ENCODE measurements at regions not wholly inside any gene's neighbourhood (a gene's known extent, or its start where the extent isn't known, plus 50 kb on each side); places are given as distances from the start of the nearest gene placed in this dataset.
A peak's percentile ranks its signal among the peaks of the same experiment; 100 is the strongest.

GRCh38 chr6:148608199-148608951, 138.5 kb upstream of the UST start:
- CTCF ChIA-PET (ENCODE audit: partially characterized antibody), result interaction anchor here (0.7 to 2.4 kb wide), 15 partner anchors 8 to 418 kb away, joined by 3 to 11 read pairs (median 5); no protein-coding TSS in a partner anchor
- Histone ChIP-seq H3K27ac (ENCODE audit: low read depth, low read length) (no peak overlapping the region), H2AFZ (ENCODE audit: low read length) (no peak overlapping the region), H3K79me2 (ENCODE audit: control insufficient read depth in 1 of 2, insufficient read depth in 2 of 2, low read length in 2 of 2) (no peaks in the 10 kb centered on the region), H2BK20ac (ENCODE audit: low read length) (no peak overlapping the region), H3K27me3 (replicated peaks in 1 of 4; ENCODE audit: control insufficient read depth in 3 of 4, extremely low read depth in 1 of 4, insufficient read depth in 3 of 4, low read length in 3 of 4) (no peaks in the 10 kb centered on the region), H3K18ac (ENCODE audit: extremely low read depth, low read length) (no peak overlapping the region), H4K5ac (ENCODE audit: insufficient read length, low read depth, low read length) (no peak overlapping the region), H4K8ac (ENCODE audit: extremely low read depth, insufficient read depth, low read length) (no peak overlapping the region), H3K79me1 (ENCODE audit: low read depth, low read length) (no peaks in the 10 kb centered on the region), H2AK5ac (ENCODE audit: low read depth, low read length) (no peak overlapping the region), H2BK12ac (ENCODE audit: low read depth, low read length) (no peak overlapping the region), H3K4me3 (ENCODE audit: extremely low read depth in 1 of 4, insufficient read depth in 2 of 4, low read depth in 3 of 4, low read length in 4 of 4) (no peak overlapping the region), H3K23ac (ENCODE audit: insufficient read length) (no peak overlapping the region), H3K4ac (replicated peaks; ENCODE audit: insufficient read length, low read depth, low read length) (no peak overlapping the region), H4K20me1 (replicated peaks in 1 of 2; ENCODE audit: control insufficient read depth in 1 of 2, insufficient read depth in 2 of 2, low read length in 2 of 2) (no peaks in the 10 kb centered on the region), H3K4me1 (replicated peaks in 1 of 4; ENCODE audit: control insufficient read depth in 3 of 4, insufficient read depth in 4 of 4, low read length in 3 of 4) (no peaks in the 10 kb centered on the region), H3K36me3 (ENCODE audit: control insufficient read depth in 2 of 4, insufficient read depth in 4 of 4, low read length in 3 of 4) (no peaks in the 10 kb centered on the region), H3K14ac (ENCODE audit: insufficient read length) (no peak overlapping the region), H4K91ac (replicated peaks; ENCODE audit: insufficient read length, low read length) (no peak overlapping the region), H2BK5ac (ENCODE audit: low read depth, low read length) (no peak overlapping the region), H3K4me2 (ENCODE audit: insufficient read depth in 1 of 2, low read depth in 2 of 2, low read length in 2 of 2) (no peak overlapping the region), H3K9ac (replicated peaks in 1 of 4; ENCODE audit: extremely low read depth in 1 of 4, low read depth in 3 of 4, low read length in 3 of 4) (no peak overlapping the region), H2BK15ac (ENCODE audit: low read length) (no peak overlapping the region), H2BK120ac (replicated peaks; ENCODE audit: low read depth, low read length) (no peak overlapping the region), H3K9me3 (ENCODE audit: insufficient read depth in 2 of 2, low read depth in 1 of 2, low read length in 1 of 2) (no peaks in the 10 kb centered on the region), H3K23me2 (ENCODE audit: low read depth, low read length) (no peaks in the 10 kb centered on the region), H3K56ac (replicated peaks; ENCODE audit: insufficient read length, low read depth, low read length) (no peak overlapping the region)
- 86% methylated on average over 10 of the region's 10 CpGs; no CpG with 5 or more reads in 1 of the 2 experiments for WGBS, 2 experiments (ENCODE audit: extremely low coverage in 1 of 2, insufficient coverage in 1 of 2, insufficient read length in 1 of 2, insufficient replicate concordance in 2 of 2, low coverage in 1 of 2, low lambda C conversion rate in 2 of 2, missing lambda C conversion rate in 1 of 2)
- no peak for TF ChIP-seq POU5F1 (IDR thresholded peaks at IDR 0.05; ENCODE audit: low read depth, low read length)
- peak; percentile 54 to 73 for TF ChIP-seq RAD21 (IDR thresholded peaks at IDR 0.05 in 1 of 2, conservative IDR thresholded peaks at IDR 0.05 in 1 of 2; ENCODE audit: low read depth in 2 of 2, low read length in 2 of 2)
- TF ChIP-seq CTCF (IDR thresholded peaks at IDR 0.05; ENCODE audit: control extremely low read depth in 1 of 3, insufficient read depth in 1 of 3, low read depth in 1 of 3, low read length in 3 of 3), result peak in 2 of 3 experiments; percentile 55 to 62; a peak in 3 of 4 replicates
- POLR2A ChIA-PET (ENCODE audit: partially characterized antibody), result no interaction called here
- FAIRE-seq (peak; percentile 80), DNase-seq (ENCODE audit: low read depth in 1 of 2, low spot score in 2 of 2) (no peak)

Measured in H1 (cell line).